ENCODE measurements at regions not wholly inside any gene's neighbourhood (a gene's known extent, or its start where the extent isn't known, plus 50 kb on each side); places are given as distances from the start of the nearest gene placed in this dataset.

- Mint-ChIP-seq H3K9me3 (peaks cover 24% of the 10 kb centered on the region), H3K36me3 (ENCODE audit: low read depth) (peaks cover 2% of the 10 kb centered on the region), H3K4me3 (no peak overlapping the region), H3K27ac (no peak overlapping the region), H3K4me1 (ENCODE audit: low read depth) (no peaks in the 10 kb centered on the region), H3K27me3 (no peaks in the 10 kb centered on the region)
- ChIA-PET POLR2A (no interaction called here), CTCF (no interaction called here)
- no peak for TF ChIP-seq CTCF (IDR thresholded peaks at IDR 0.05)
- DNase-seq = no peak
- intact Hi-C loops (cut with micrococcal nuclease) = no loop called here
- no peak for ATAC-seq
These were observed 1305.3 kb upstream of the CELF2 start for GRCh38 chr10:9712393-9712792.

- ChIA-PET CTCF (no interaction called here), POLR2A (no interaction called here)
- ATAC-seq = no peak
These were observed 1298.4 kb upstream of the CELF2 start for GRCh38 chr10:9719246-9719645.

GRCh38 chr10:9733766-9734165 is 1283.9 kb upstream of the CELF2 start:
- Mint-ChIP-seq H3K27me3 (no peaks in the 10 kb centered on the region), H3K36me3 (ENCODE audit: low read depth) (no peaks in the 10 kb centered on the region), H3K27ac (no peak overlapping the region), H3K4me3 (no peak overlapping the region), H3K4me1 (ENCODE audit: low read depth) (no peaks in the 10 kb centered on the region), H3K9me3 (peaks cover 2% of the 10 kb centered on the region)
- intact Hi-C loops (cut with micrococcal nuclease) = no loop called here
- ChIA-PET POLR2A (no interaction called here), CTCF (no interaction called here)
- no peak for TF ChIP-seq CTCF (IDR thresholded peaks at IDR 0.05)
- DNase-seq (no peak), ATAC-seq (no peak)

More at GRCh38 chr10:9719246-9719645, 1298.4 kb upstream of the CELF2 start:
- no peak for DNase-seq
- intact Hi-C loops (cut with micrococcal nuclease) = no loop called here
- Mint-ChIP-seq H3K36me3 (ENCODE audit: low read depth) (no peaks in the 10 kb centered on the region), H3K4me3 (no peak overlapping the region), H3K27ac (no peak overlapping the region), H3K9me3 (peaks cover 10% of the 10 kb centered on the region), H3K27me3 (peaks cover 2% of the 10 kb centered on the region), H3K4me1 (ENCODE audit: low read depth) (no peaks in the 10 kb centered on the region)
- no peak for TF ChIP-seq CTCF (IDR thresholded peaks at IDR 0.05)

GRCh38 chr10:9734218-9734617 is 1283.5 kb upstream of the CELF2 start:
- no peaks in the 10 kb centered on the region for H3K27me3 Mint-ChIP-seq

GRCh38 chr10:9735731-9736130 is 1281.9 kb upstream of the CELF2 start:
- Mint-ChIP-seq H3K27me3 (no peaks in the 10 kb centered on the region), H3K9me3 (no peaks in the 10 kb centered on the region), H3K27ac (no peak overlapping the region), H3K4me1 (ENCODE audit: low read depth) (no peaks in the 10 kb centered on the region), H3K4me3 (no peak overlapping the region), H3K36me3 (ENCODE audit: low read depth) (no peaks in the 10 kb centered on the region)
- POLR2A ChIA-PET = no interaction called here
- ATAC-seq (no peak), DNase-seq (no peak)
- CTCF ChIA-PET = no interaction called here
- intact Hi-C loops (cut with micrococcal nuclease) = no loop called here
- no peak for TF ChIP-seq CTCF (IDR thresholded peaks at IDR 0.05)

More at GRCh38 chr10:9734218-9734617, 1283.5 kb upstream of the CELF2 start:
- Mint-ChIP-seq H3K4me3 (no peak overlapping the region), H3K9me3 (no peaks in the 10 kb centered on the region), H3K27ac (no peak overlapping the region), H3K36me3 (ENCODE audit: low read depth) (no peaks in the 10 kb centered on the region), H3K4me1 (ENCODE audit: low read depth) (no peaks in the 10 kb centered on the region)
- POLR2A ChIA-PET = no interaction called here
- no peak for DNase-seq
- TF ChIP-seq CTCF (IDR thresholded peaks at IDR 0.05) = no peak
- intact Hi-C loops (cut with micrococcal nuclease) = no loop called here
- CTCF ChIA-PET = no interaction called here
- ATAC-seq = no peak

Data from activated CD8-positive, alpha-beta T cell treated with anti-CD3 and anti-CD28 coated beads for 36 hours (primary cell).